Endothelial cell of umbilical vein (primary cell): ENCODE measurements at regions not wholly inside any gene's neighbourhood (a gene's known extent, or its start where the extent isn't known, plus 50 kb on each side); places are given as distances from the start of the nearest gene placed in this dataset.

ENCODE experiments used
- BruUV-seq: library from RNA; stranded (reverse); fragments of 400-500 nt; replicated peaks from 2 replicates; lab custom pipeline; 2021; lab: Mats Ljungman, UMichigan
- CTCF ChIA-PET: fragments of 300-600, 350-600 bp; sonication (Branson Sonifier 250); formaldehyde crosslinking; loops from one replicate; lab custom pipeline; 2021; ENCODE audit warnings: antibody characterized with exemption, inconsistent platforms; lab: Charles Lee
- POLR2A ChIA-PET: fragments of 300-600, 350-600 bp; sonication (Branson Sonifier 250); formaldehyde crosslinking; loops from one replicate; lab custom pipeline; 2021; ENCODE audit warnings: antibody characterized with exemption, inconsistent platforms; lab: Charles Lee
- DNase-seq: peaks from one replicate; pipeline ENCODE4 v3.0.0-alpha.2; 2011; ENCODE audit warnings: low read depth, low spot score
- FAIRE-seq: peaks from 2 replicates; lab custom pipeline; 2011; peaks lifted over from hg19 to GRCh38; lab: Jason Lieb, UNC
- H2AFZ ChIP-seq: 2 replicates; pipeline ENCODE4 v1.6.0; 2012; ENCODE audit warnings: low read depth, low read length, control low read depth, inconsistent platforms
- H3K27ac ChIP-seq: 2 replicates; pipeline ENCODE4 v1.5.1; 2011; ENCODE audit warnings: low read depth, mild to moderate bottlenecking, control low read depth, low read length, moderate library complexity; ENCODE audit not compliant: insufficient read depth
- H3K27me3 ChIP-seq, 2 experiments: 2 replicates each; pipeline versions ENCODE4 v1.6.0 to v1.6.1; 2011; ENCODE audit warnings: low read length in 2 of 2, mixed read lengths in 1 of 2; ENCODE audit not compliant: control insufficient read depth in 2 of 2, insufficient read depth in 2 of 2
- H3K36me3 ChIP-seq, 2 experiments: 2 replicates in 1 of 2; 3 replicates in 1 of 2; pipeline ENCODE4 v1.5.1; 2011; ENCODE audit warnings: low read length in 2 of 2, mild to moderate bottlenecking in 1 of 2, moderate library complexity in 1 of 2; ENCODE audit not compliant: control insufficient read depth in 2 of 2, insufficient read depth in 2 of 2; ENCODE audit errors: extremely low read depth in 1 of 2
- H3K4me1 ChIP-seq: 3 replicates; pipeline ENCODE4 v1.5.1; 2011; ENCODE audit warnings: mild to moderate bottlenecking, low read length; ENCODE audit not compliant: control insufficient read depth, insufficient read depth; ENCODE audit errors: extremely low read depth
- H3K4me2 ChIP-seq: 2 replicates; pipeline ENCODE4 v1.6.1; 2011; ENCODE audit warnings: low read length, control low read depth, mixed read lengths; ENCODE audit not compliant: insufficient read depth
- H3K4me3 ChIP-seq, 3 experiments: fragments of 200-600 bp in 1 of 3; sonication (generic), shearing (Covaris generic) in 1 of 3; replicated peaks in 1 of 3; 2 replicates each; pipeline ENCODE4 v1.5.1; 2011 to 2016; ENCODE audit warnings: control low read depth in 3 of 3, low read length in 3 of 3, mild to moderate bottlenecking in 2 of 3, inconsistent platforms in 1 of 3, low read depth in 1 of 3, moderate library complexity in 1 of 3; ENCODE audit not compliant: insufficient read depth in 1 of 3
- H3K79me2 ChIP-seq: 2 replicates; pipeline ENCODE4 v1.6.0; 2012; ENCODE audit warnings: low read length, inconsistent platforms; ENCODE audit not compliant: control insufficient read depth, insufficient read depth
- H3K9ac ChIP-seq: replicated peaks from 2 replicates; pipeline ENCODE3; 2011; ENCODE audit warnings: low read length, control low read depth; ENCODE audit not compliant: insufficient read depth; ENCODE audit errors: extremely low read depth
- H3K9me1 ChIP-seq: replicated peaks from 3 replicates; pipeline ENCODE4 v1.6.0; 2011; ENCODE audit warnings: mild to moderate bottlenecking, low read length; ENCODE audit not compliant: control insufficient read depth, insufficient read depth; ENCODE audit errors: extremely low read depth
- H3K9me3 ChIP-seq: replicated peaks from 2 replicates; pipeline ENCODE4 v1.5.1; 2012; ENCODE audit warnings: low read length, inconsistent platforms; ENCODE audit not compliant: control insufficient read depth, insufficient read depth
- H4K20me1 ChIP-seq: replicated peaks from 2 replicates; pipeline ENCODE3; 2011; ENCODE audit warnings: mild to moderate bottlenecking, low read length; ENCODE audit not compliant: control insufficient read depth, insufficient read depth; ENCODE audit errors: extremely low read depth
- FOS ChIP-seq: IDR thresholded peaks from 2 replicates; pipeline ENCODE4 v1.6.1; 2011; ENCODE audit warnings: mild to moderate bottlenecking, low read length, moderate library complexity, borderline replicate concordance; ENCODE audit not compliant: insufficient read depth
- JUN ChIP-seq: IDR thresholded peaks from 2 replicates; pipeline ENCODE4 v1.6.1; 2011; ENCODE audit warnings: borderline replicate concordance, low read depth; ENCODE audit not compliant: insufficient read length, insufficient read depth
- MYC ChIP-seq: IDR thresholded peaks from one replicate; pipeline ENCODE4 v1.6.1; 2011; ENCODE audit warnings: mild to moderate bottlenecking, low read depth, low read length
- dilution Hi-C: fragments of 300-500 bp; cut with MboI; formaldehyde crosslinking; loops from one replicate; pipeline ENCODE4 v1.15.0; 2019; ENCODE audit warnings: low sequenced_read_pairs; ENCODE audit not compliant: extremely low pct_ligation_motif_present
- intact Hi-C: fragments of 100-400 bp; cut with micrococcal nuclease; formaldehyde crosslinking; loops from one replicate; pipeline ENCODE4 v1.10.0; 2022
- TF ChIP-seq, protein P1 (sequence below): IDR thresholded peaks from 2 replicates; pipeline ENCODE4 v1.6.1; 2011; ENCODE audit not compliant: insufficient read depth, insufficient read length
- TF ChIP-seq, protein P2 (sequence below), 2 donors: IDR thresholded peaks; 1 replicate in 1 of 2; 2 replicates in 1 of 2; pipeline ENCODE4 v1.5.1; 2011; ENCODE audit warnings: low read length in 2 of 2, mild to moderate bottlenecking in 2 of 2, moderate library complexity in 2 of 2, control low read depth in 1 of 2, inconsistent platforms in 1 of 2, low read depth in 1 of 2; ENCODE audit not compliant: insufficient read depth in 1 of 2; ENCODE audit errors: extremely low read depth in 1 of 2

DNA sequence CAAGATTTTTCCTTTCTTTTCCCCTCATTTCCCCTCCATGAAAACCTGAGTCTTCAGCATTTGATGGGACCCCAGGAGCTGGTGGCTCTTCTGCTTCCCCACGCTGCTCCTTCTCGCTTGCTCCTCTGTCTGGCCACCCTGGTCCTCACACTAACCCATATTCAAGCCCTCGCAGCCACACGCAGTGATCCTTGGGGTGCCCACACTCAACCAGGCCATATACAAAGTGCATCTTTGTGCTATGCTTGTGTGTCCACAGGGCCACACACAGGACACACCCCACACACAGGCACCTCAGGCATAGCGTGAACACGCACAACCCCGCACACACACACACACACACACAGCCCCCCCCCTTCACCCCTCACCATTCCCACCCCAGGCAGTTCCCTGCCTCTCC is 132.1 kb downstream of the URI1 start:
- Histone ChIP-seq H3K9me1 (no peaks in the 10 kb centered on the region), H2AFZ (no peak overlapping the region), H3K36me3 (no peaks in the 10 kb centered on the region), H3K27ac (no peak overlapping the region), H3K4me3 (no peak overlapping the region), H3K4me2 (no peak overlapping the region), H3K4me1 (no peaks in the 10 kb centered on the region), H3K9me3 (no peaks in the 10 kb centered on the region), H3K27me3 (no peaks in the 10 kb centered on the region), H4K20me1 (no peaks in the 10 kb centered on the region), H3K79me2 (no peaks in the 10 kb centered on the region), H3K9ac (no peak overlapping the region)
- no TSS peak for BruUV-seq
- dilution Hi-C loops: no loop called here
- CTCF ChIA-PET: no interaction called here
- no peak for FAIRE-seq
- no peak for DNase-seq
- TF ChIP-seq JUN (no peak), FOS (no peak), MYC (no peak)
- TF ChIP-seq, protein P1, sequence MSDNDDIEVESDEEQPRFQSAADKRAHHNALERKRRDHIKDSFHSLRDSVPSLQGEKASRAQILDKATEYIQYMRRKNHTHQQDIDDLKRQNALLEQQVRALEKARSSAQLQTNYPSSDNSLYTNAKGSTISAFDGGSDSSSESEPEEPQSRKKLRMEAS: no peak
- TF ChIP-seq, protein P2, sequence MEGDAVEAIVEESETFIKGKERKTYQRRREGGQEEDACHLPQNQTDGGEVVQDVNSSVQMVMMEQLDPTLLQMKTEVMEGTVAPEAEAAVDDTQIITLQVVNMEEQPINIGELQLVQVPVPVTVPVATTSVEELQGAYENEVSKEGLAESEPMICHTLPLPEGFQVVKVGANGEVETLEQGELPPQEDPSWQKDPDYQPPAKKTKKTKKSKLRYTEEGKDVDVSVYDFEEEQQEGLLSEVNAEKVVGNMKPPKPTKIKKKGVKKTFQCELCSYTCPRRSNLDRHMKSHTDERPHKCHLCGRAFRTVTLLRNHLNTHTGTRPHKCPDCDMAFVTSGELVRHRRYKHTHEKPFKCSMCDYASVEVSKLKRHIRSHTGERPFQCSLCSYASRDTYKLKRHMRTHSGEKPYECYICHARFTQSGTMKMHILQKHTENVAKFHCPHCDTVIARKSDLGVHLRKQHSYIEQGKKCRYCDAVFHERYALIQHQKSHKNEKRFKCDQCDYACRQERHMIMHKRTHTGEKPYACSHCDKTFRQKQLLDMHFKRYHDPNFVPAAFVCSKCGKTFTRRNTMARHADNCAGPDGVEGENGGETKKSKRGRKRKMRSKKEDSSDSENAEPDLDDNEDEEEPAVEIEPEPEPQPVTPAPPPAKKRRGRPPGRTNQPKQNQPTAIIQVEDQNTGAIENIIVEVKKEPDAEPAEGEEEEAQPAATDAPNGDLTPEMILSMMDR (IDR thresholded peaks at IDR 0.05; ENCODE audit: extremely low read depth in 1 of 2, insufficient read depth in 1 of 2, low read depth in 1 of 2, low read length in 2 of 2): no peak
- POLR2A ChIA-PET: no interaction called here
- intact Hi-C loops: no loop called here
